ENCODE measurements at regions not wholly inside any gene's neighbourhood (a gene's known extent, or its start where the extent isn't known, plus 50 kb on each side); places are given as distances from the start of the nearest gene placed in this dataset.

DNA sequence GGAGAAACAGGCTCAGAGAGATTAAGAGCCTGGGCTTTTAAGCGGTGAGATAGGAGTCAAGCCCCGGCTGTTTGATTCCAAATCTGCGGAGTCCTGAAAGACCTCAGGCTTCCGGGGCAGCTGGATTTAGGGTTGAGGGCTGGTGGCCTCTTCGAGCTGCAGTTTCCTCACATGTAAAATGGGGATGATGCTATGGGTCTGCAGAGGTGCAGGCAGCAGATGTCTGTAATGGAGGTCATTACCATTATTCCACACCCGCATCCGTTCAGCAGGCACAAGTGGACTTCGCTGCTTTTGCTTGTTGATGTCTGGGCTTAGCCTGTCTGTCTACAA, 175.6 kb upstream of the HS6ST1 start:
- TF ChIP-seq, protein P1, sequence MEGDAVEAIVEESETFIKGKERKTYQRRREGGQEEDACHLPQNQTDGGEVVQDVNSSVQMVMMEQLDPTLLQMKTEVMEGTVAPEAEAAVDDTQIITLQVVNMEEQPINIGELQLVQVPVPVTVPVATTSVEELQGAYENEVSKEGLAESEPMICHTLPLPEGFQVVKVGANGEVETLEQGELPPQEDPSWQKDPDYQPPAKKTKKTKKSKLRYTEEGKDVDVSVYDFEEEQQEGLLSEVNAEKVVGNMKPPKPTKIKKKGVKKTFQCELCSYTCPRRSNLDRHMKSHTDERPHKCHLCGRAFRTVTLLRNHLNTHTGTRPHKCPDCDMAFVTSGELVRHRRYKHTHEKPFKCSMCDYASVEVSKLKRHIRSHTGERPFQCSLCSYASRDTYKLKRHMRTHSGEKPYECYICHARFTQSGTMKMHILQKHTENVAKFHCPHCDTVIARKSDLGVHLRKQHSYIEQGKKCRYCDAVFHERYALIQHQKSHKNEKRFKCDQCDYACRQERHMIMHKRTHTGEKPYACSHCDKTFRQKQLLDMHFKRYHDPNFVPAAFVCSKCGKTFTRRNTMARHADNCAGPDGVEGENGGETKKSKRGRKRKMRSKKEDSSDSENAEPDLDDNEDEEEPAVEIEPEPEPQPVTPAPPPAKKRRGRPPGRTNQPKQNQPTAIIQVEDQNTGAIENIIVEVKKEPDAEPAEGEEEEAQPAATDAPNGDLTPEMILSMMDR (IDR thresholded peaks at IDR 0.05; ENCODE audit: low read length): no peak
- TF ChIP-seq EZH2 (optimal IDR thresholded peaks at IDR 0.05; ENCODE audit: low read depth, low read length) (no peak), EZH2phosphoT487 (IDR thresholded peaks at IDR 0.05; ENCODE audit: low read length) (no peak)
